Heart left ventricle (tissue), 16 donors: ENCODE measurements at regions not wholly inside any gene's neighbourhood (a gene's known extent, or its start where the extent isn't known, plus 50 kb on each side); places are given as distances from the start of the nearest gene placed in this dataset.

ENCODE experiments used
- ATAC-seq, 4 donors: fragments of 200-7000 bp; cut with Tn5 transposase; one replicate each; pipeline ENCODE4 v1.9.1; 2020 to 2022; ENCODE audit warnings: moderate library complexity in 4 of 4, mild to moderate bottlenecking in 3 of 4, moderate number of reproducible peaks in 1 of 4
- DNase-seq, 5 donors: peaks; one replicate each; pipeline ENCODE4 v3.0.0-alpha.2; 2020
- H3K27ac ChIP-seq, 12 donors: fragments of 200-600 bp; sonication (generic) in 4 of 12; one replicate each; pipeline versions ENCODE4 v1.5.0 to v1.8.0; 2016 to 2022; ENCODE audit warnings: mild to moderate bottlenecking in 2 of 12
- H3K27me3 ChIP-seq, 9 donors: fragments of 200-600 bp; sonication (generic) in 2 of 9; one replicate each; pipeline versions ENCODE4 v1.5.1 to v1.8.0; 2016 to 2022; ENCODE audit warnings: mild to moderate bottlenecking in 3 of 9
- H3K36me3 ChIP-seq, 9 donors: fragments of 200-600 bp; sonication (generic) in 2 of 9; one replicate each; pipeline versions ENCODE4 v1.5.0 to v1.8.0; 2018 to 2022; ENCODE audit warnings: mild to moderate bottlenecking in 2 of 9
- H3K4me1 ChIP-seq, 12 donors: fragments of 200-600 bp; sonication (generic) in 4 of 12; one replicate each; pipeline versions ENCODE4 v1.5.0 to v1.8.0; 2016 to 2022; ENCODE audit warnings: mild to moderate bottlenecking in 3 of 12
- H3K4me3 ChIP-seq, 12 donors: fragments of 200-600 bp; sonication (generic) in 4 of 12; one replicate each; pipeline versions ENCODE4 v1.5.0 to v1.8.0; 2017 to 2022; ENCODE audit warnings: mild to moderate bottlenecking in 9 of 12, moderate library complexity in 4 of 12
- H3K9me3 ChIP-seq, 12 donors: fragments of 200-600 bp; sonication (generic) in 4 of 12; one replicate each; pipeline versions ENCODE4 v1.5.0 to v1.8.0; 2016 to 2022; ENCODE audit warnings: mild to moderate bottlenecking in 1 of 12
- POLR2A ChIP-seq, 2 donors: fragments of 450-650 bp; IDR thresholded peaks; one replicate each; pipeline ENCODE4 v1.6.1; 2017; ENCODE audit warnings: antibody characterized with exemption in 2 of 2, mild to moderate bottlenecking in 2 of 2, moderate library complexity in 2 of 2
- WGBS, 4 donors: extraction: QIAGEN DNeasy Blood & Tissue Kit in 2 of 4; methylation state at CpG; one replicate each; pipeline versions ENCODE4 v1.1.5 to v1.1.7; 2013 to 2018; 5-methylcytosine and 5-hydroxymethylcytosine counted together
- intact Hi-C, 10 donors: fragments of 100-400 bp; cut with DNase I; formaldehyde crosslinking; loops; one replicate each; pipeline versions ENCODE4 v1.11.1 to v1.14.2; 2022
- TF ChIP-seq, protein P1 (sequence below), 12 donors: fragments of 200-600 bp; sonication (generic) in 4 of 12; IDR thresholded peaks; one replicate each; pipeline versions ENCODE4 v1.5.0 to v1.8.0; 2018 to 2022; ENCODE audit warnings: antibody characterized with exemption in 12 of 12, mild to moderate bottlenecking in 5 of 12
- donor health status: ischemic (EF 13 %, LVEDD 7.1; RV severe dilation, severe dysfunction).
- donor health status: healthy with polysubstance abuse.
- donor health status: DM: no; HTN: yes; CAD: no.
- donor health status: DM: no; HTN: no; CAD: no.
- donor health status: ischemic (EF 25% LVEDD 6.9; RV normal size, moderate dysfunction).
- donor health status: ischemic (EF 25% LVEDD 5.7; RV mildly dilated, moderate dysfunction).
- donor health status: healthy.
- donor health status: DM: yes; HTN: yes; CAD: no.
- donor health status: ischemic (EF 35%, LVEDD 5.7; RV mildly dilated, moderate dysfunction).
- donor health status: nonischemic (EF 11% LVEDD 7.7; RV severe dilation, severe dysfunction).
- donor health status: DM: yes; HTN: yes; CAD: no.
- donor health status: PGD.
- donor health status: ischemic (EF 29% LVEDD 5.4; RV normal size, mild dysfunction).
- donor health status: nonischemic (EF 23%, LVEDD 6.1; RV moderate dilation, normal function).

DNA sequence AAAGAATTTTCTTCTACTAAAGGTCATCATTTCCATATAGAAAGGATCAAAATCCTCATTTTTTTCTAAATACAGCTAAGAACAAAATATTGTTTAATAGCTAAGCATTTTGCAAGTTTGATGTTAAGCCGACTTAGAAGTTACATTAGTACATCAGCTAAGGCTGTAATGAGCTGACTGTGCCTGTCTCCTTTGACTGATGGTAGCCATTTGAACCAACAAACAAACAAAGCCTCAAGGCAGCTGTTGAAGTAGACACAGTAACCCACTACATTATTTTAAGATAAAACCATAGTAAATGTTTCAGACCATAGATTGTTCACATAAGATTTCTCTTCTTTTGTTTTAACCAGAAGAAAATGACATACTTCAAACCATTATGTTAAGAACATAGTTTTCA, 210.9 kb upstream of the VSTM2A start:
- no peaks in the 10 kb centered on the region for H3K36me3 ChIP-seq
- no peak overlapping the region for H3K27ac ChIP-seq
- intact Hi-C loops: loop anchor here in 1 of 10 donors (10.0 kb wide), 1 partner anchor 87 kb away; no protein-coding TSS in a partner anchor
- no peak for ATAC-seq
- WGBS, 4 donors: 64 to 82% (median 73%) methylated on average over 1 of the region's 1 CpG
- no peak for DNase-seq
- no peak overlapping the region for H3K4me3 ChIP-seq
- H3K4me1 ChIP-seq: no peaks in the 10 kb centered on the region
- no peaks in the 10 kb centered on the region for H3K27me3 ChIP-seq
- TF ChIP-seq POLR2A (IDR thresholded peaks at IDR 0.05): no peak
- TF ChIP-seq, protein P1, sequence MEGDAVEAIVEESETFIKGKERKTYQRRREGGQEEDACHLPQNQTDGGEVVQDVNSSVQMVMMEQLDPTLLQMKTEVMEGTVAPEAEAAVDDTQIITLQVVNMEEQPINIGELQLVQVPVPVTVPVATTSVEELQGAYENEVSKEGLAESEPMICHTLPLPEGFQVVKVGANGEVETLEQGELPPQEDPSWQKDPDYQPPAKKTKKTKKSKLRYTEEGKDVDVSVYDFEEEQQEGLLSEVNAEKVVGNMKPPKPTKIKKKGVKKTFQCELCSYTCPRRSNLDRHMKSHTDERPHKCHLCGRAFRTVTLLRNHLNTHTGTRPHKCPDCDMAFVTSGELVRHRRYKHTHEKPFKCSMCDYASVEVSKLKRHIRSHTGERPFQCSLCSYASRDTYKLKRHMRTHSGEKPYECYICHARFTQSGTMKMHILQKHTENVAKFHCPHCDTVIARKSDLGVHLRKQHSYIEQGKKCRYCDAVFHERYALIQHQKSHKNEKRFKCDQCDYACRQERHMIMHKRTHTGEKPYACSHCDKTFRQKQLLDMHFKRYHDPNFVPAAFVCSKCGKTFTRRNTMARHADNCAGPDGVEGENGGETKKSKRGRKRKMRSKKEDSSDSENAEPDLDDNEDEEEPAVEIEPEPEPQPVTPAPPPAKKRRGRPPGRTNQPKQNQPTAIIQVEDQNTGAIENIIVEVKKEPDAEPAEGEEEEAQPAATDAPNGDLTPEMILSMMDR (IDR thresholded peaks at IDR 0.05): no peak
- H3K9me3 ChIP-seq: no peaks in the 10 kb centered on the region

DNA sequence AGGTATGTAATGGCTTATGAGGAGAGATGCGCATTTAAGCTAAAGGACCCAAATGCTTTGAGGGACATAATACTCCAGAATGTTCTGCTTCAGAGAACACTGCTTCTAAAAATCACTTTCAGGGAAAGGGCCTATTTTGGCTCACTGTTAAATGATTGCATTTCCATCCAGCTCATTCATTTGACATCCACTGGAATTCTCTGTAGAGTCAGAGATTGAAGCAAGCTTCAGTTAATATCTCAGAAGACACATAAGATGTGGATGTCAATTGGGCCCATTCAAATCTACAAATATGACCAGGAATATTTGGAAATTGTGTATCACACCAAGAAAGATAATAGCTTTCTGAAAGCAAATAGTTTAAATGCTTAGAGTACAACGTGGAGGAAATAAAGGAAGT, 209.9 kb upstream of the VSTM2A start:
- Histone ChIP-seq H3K36me3 (no peaks in the 10 kb centered on the region), H3K9me3 (no peaks in the 10 kb centered on the region), H3K27me3 (no peaks in the 10 kb centered on the region), H3K4me3 (no peak overlapping the region), H3K27ac (no peak overlapping the region), H3K4me1 (no peaks in the 10 kb centered on the region)
- no peak for DNase-seq
- 56 to 61% (median 57%) methylated on average over 2 of the region's 2 CpGs for WGBS, 4 donors
- TF ChIP-seq, protein P1 (IDR thresholded peaks at IDR 0.05): no peak
- TF ChIP-seq POLR2A (IDR thresholded peaks at IDR 0.05): no peak
- no peak for ATAC-seq
- intact Hi-C loops: loop anchor here in 1 of 10 donors (10.0 kb wide), 1 partner anchor 88 kb away; no protein-coding TSS in a partner anchor

DNA sequence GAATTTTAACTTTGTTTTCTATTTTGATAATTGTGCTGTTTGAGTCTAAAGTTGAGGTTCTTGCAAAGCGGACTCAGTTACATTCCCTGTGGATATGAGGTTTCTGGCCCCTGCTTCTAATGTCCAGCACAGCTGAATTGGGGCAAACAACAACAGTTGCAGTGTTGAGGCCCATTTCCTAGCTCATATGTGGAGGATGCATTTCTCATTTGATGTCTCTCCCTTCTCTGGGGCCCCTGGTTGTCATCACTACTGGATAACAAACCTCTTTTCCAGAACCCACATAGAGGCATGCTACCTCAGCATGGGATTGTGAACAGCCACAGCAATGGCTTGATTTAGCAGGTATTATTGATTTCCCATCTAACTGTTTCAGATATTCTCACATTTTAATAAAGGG, 208.2 kb upstream of the VSTM2A start:
- peaks cover 0 to 2% (median 0%) of the 10 kb centered on the region in 12 donors for H3K4me1 ChIP-seq
- intact Hi-C loops: loop anchor here in 1 of 10 donors (10.0 kb wide), 1 partner anchor 89 kb away; no protein-coding TSS in a partner anchor
- DNase-seq (no peak), ATAC-seq (no peak)
- H3K27me3 ChIP-seq: no peaks in the 10 kb centered on the region
- no peak overlapping the region for H3K27ac ChIP-seq
- H3K4me3 ChIP-seq: no peak overlapping the region
- TF ChIP-seq, protein P1 (IDR thresholded peaks at IDR 0.05): no peak
- no peak for TF ChIP-seq POLR2A (IDR thresholded peaks at IDR 0.05)
- no peaks in the 10 kb centered on the region for H3K9me3 ChIP-seq
- 70 to 84% (median 78%) methylated on average over 1 of the region's 1 CpG for WGBS, 4 donors
- no peaks in the 10 kb centered on the region for H3K36me3 ChIP-seq

DNA sequence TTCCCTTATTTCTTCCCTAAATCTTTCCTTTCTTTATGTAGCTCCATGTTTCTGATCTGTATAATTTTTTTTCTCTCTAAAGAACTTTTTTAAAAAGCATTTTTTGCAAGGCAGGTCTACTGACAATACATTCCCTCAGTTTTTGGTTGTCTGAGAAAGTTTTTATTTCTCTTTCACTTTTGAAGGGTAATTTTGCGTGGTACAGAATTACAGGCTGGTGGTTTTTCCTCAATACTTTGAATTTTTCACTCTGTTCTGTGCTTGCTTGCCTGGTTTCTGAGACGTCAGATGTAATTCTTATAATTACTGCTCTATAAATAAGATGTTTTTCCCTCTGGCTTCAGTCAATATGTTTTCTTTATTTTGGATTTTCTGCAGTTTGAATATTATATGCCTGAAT, 205.4 kb upstream of the VSTM2A start:
- intact Hi-C loops: loop anchor here in 1 of 10 donors (10.0 kb wide), 1 partner anchor 92 kb away; no protein-coding TSS in a partner anchor

More for the DNA sequence above, 205.4 kb upstream of the VSTM2A start:
- H3K36me3 ChIP-seq: no peaks in the 10 kb centered on the region
- peaks cover 0 to 2% (median 0%) of the 10 kb centered on the region in 12 donors for H3K4me1 ChIP-seq
- no peaks in the 10 kb centered on the region for H3K9me3 ChIP-seq
- peak overlapping the region in 2 of 12 donors; percentile 0 to 7 for H3K27ac ChIP-seq
- DNase-seq: no peak
- no peaks in the 10 kb centered on the region for H3K27me3 ChIP-seq
- TF ChIP-seq POLR2A (IDR thresholded peaks at IDR 0.05): no peak
- TF ChIP-seq, protein P1 (IDR thresholded peaks at IDR 0.05): no peak
- H3K4me3 ChIP-seq: no peak overlapping the region
- WGBS, 4 donors: 47 to 70% (median 60%) methylated on average over 2 of the region's 2 CpGs
- ATAC-seq: no peak
